ENCODE measurements at regions not wholly inside any gene's neighbourhood (a gene's known extent, or its start where the extent isn't known, plus 50 kb on each side); places are given as distances from the start of the nearest gene placed in this dataset.

- no peak for DNase-seq
- Histone ChIP-seq H3K27ac (ENCODE audit: low read length) (no peak overlapping the region), H2AFZ (ENCODE audit: low read length) (no peak overlapping the region), H3K9me2 (replicated peaks; ENCODE audit: insufficient read depth, low read length) (no peaks in the 10 kb centered on the region), H3K79me2 (ENCODE audit: low read length) (no peaks in the 10 kb centered on the region), H3K9ac (ENCODE audit: low read length) (no peak overlapping the region), H4K20me1 (ENCODE audit: insufficient read depth, low read length) (no peaks in the 10 kb centered on the region), H3K4me1 (ENCODE audit: low read length) (no peaks in the 10 kb centered on the region), H3F3A (ENCODE audit: insufficient read depth, low read length) (no peaks in the 10 kb centered on the region), H3K9me3 (replicated peaks; ENCODE audit: insufficient read depth, low read length) (no peaks in the 10 kb centered on the region), H3K4me2 (ENCODE audit: low read depth, low read length) (no peak overlapping the region), H3K27me3 (replicated peaks; ENCODE audit: insufficient read depth, low read length) (no peaks in the 10 kb centered on the region), H3K36me3 (replicated peaks; ENCODE audit: insufficient read depth, low read length) (no peaks in the 10 kb centered on the region), H3K4me3 (ENCODE audit: low read length) (no peak overlapping the region)
- no peak for TF ChIP-seq EZH2 (optimal IDR thresholded peaks at IDR 0.05; ENCODE audit: low read depth, low read length)
- no peak for TF ChIP-seq EZH2phosphoT487 (IDR thresholded peaks at IDR 0.05; ENCODE audit: low read length)
- TF ChIP-seq CTCF (IDR thresholded peaks at IDR 0.05; ENCODE audit: low read length) = no peak
These were observed 102.9 kb downstream of the ACER2 start for GRCh38 chr9:19511694-19512093.

GRCh38 chr9:19510907-19511306 lies 102.1 kb downstream of the ACER2 start:
- Histone ChIP-seq H3K4me1 (ENCODE audit: low read length) (no peaks in the 10 kb centered on the region), H3K9ac (ENCODE audit: low read length) (no peak overlapping the region), H3F3A (ENCODE audit: insufficient read depth, low read length) (no peaks in the 10 kb centered on the region), H3K79me2 (ENCODE audit: low read length) (no peaks in the 10 kb centered on the region), H3K4me3 (ENCODE audit: low read length) (no peak overlapping the region), H3K9me3 (replicated peaks; ENCODE audit: insufficient read depth, low read length) (no peaks in the 10 kb centered on the region), H3K27me3 (replicated peaks; ENCODE audit: insufficient read depth, low read length) (no peaks in the 10 kb centered on the region), H4K20me1 (ENCODE audit: insufficient read depth, low read length) (no peaks in the 10 kb centered on the region), H3K36me3 (replicated peaks; ENCODE audit: insufficient read depth, low read length) (no peaks in the 10 kb centered on the region), H3K4me2 (ENCODE audit: low read depth, low read length) (no peak overlapping the region), H3K9me2 (replicated peaks; ENCODE audit: insufficient read depth, low read length) (no peaks in the 10 kb centered on the region), H2AFZ (ENCODE audit: low read length) (no peak overlapping the region), H3K27ac (ENCODE audit: low read length) (no peak overlapping the region)
- TF ChIP-seq EZH2 (optimal IDR thresholded peaks at IDR 0.05; ENCODE audit: low read depth, low read length) (no peak), EZH2phosphoT487 (IDR thresholded peaks at IDR 0.05; ENCODE audit: low read length) (no peak), CTCF (IDR thresholded peaks at IDR 0.05; ENCODE audit: low read length) (no peak)
- no peak for DNase-seq

Measured in MM.1S (cell line).